ENCODE measurements at regions not wholly inside any gene's neighbourhood (a gene's known extent, or its start where the extent isn't known, plus 50 kb on each side); places are given as distances from the start of the nearest gene placed in this dataset.

DNA sequence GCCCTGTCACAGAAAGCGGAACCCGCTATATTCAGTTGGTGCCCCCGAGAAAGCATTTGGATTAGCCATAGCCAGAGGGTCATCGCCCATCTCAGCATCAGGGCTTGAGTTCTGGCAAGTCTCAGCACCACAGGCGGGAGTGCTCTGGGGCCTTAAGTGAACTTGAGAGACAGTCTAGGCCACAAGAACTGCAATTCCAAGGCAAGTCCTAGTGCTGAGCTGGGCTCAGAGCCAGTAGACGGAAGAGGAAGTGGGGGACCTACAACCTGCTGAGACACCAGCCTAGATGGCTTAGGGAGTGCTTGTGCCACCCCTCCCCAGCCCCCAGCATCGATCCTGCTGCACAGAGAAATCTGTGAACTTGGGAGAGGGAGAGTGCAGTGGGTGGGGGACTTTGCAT, 594.9 kb downstream of the CCDC171 start:
- POLR2A ChIA-PET, result no interaction called here
- no peak for DNase-seq (ENCODE audit: low read depth, low spot score)
- TF ChIP-seq, protein P1, sequence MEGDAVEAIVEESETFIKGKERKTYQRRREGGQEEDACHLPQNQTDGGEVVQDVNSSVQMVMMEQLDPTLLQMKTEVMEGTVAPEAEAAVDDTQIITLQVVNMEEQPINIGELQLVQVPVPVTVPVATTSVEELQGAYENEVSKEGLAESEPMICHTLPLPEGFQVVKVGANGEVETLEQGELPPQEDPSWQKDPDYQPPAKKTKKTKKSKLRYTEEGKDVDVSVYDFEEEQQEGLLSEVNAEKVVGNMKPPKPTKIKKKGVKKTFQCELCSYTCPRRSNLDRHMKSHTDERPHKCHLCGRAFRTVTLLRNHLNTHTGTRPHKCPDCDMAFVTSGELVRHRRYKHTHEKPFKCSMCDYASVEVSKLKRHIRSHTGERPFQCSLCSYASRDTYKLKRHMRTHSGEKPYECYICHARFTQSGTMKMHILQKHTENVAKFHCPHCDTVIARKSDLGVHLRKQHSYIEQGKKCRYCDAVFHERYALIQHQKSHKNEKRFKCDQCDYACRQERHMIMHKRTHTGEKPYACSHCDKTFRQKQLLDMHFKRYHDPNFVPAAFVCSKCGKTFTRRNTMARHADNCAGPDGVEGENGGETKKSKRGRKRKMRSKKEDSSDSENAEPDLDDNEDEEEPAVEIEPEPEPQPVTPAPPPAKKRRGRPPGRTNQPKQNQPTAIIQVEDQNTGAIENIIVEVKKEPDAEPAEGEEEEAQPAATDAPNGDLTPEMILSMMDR (IDR thresholded peaks at IDR 0.05; ENCODE audit: insufficient read depth, low read length, missing control alignments), result no peak
- no peak overlapping the region for H3K4me3 ChIP-seq (ENCODE audit: low read depth, low read length)
- CTCF ChIA-PET, result no interaction called here

DNA sequence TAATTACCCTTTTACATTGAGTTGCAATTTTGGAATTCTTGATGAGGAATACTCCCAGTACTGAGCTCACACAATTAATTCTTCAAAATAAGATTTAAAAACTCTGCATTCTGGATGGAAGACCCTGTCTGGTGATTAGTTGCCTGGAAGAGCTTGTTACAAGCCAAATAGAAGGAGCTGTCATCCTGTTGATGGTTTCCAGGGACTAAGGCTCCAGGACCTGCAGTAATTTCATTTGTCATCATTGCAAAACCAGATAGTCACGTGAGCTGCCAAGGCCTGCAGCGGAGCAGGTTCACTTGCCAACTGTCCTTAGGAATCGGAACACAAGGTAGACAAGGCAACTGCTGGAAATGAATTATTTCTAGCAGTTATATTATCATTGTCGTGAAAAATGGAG, 597.7 kb downstream of the CCDC171 start:
- TF ChIP-seq, protein P1 (IDR thresholded peaks at IDR 0.05; ENCODE audit: insufficient read depth, low read length, missing control alignments), result no peak
- DNase-seq (ENCODE audit: low read depth, low spot score), result no peak
- ChIA-PET CTCF (interaction anchor here (1.6 kb wide), 1 partner anchor 17 kb away, joined by 8 read pairs; no protein-coding TSS in a partner anchor), POLR2A (no interaction called here)
- H3K4me3 ChIP-seq (ENCODE audit: low read depth, low read length), result no peak overlapping the region

DNA sequence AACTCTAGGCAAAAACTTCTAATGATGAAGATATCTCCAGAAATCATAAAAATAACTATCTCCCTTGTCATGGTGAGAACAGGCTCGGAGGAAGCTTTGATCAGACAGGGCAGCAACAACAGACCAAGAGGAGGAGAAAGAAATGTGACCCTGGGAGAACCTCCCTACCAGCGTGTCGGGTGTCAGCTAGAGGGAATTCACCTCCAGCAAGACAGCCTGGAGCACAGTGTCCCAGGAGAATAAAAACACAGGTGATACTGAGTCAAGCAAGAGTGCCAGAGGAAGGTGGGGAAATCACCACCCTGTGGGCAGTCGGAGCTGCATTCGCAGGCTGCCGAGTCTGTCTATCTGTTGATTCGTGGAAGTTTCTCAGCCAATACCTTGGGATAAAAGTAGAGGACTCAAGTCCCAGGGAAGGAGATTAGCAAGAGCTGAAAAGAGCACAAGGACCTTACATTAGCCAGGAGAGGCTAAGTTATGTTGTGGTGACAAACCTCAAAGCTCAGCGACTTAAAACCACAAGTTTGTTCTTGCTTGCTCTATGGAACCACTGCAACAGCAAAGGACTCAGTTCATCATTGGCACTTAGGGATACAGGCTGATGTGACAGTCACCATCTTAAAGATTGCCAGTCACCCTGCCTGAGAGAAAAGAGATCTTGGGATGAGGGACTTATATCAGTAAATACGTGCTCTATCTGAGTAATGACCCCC, 598.3 kb downstream of the CCDC171 start:
- TF ChIP-seq, protein P1 (IDR thresholded peaks at IDR 0.05; ENCODE audit: insufficient read depth, low read length, missing control alignments), result no peak
- no peak for DNase-seq (ENCODE audit: low read depth, low spot score)
- POLR2A ChIA-PET, result no interaction called here
- CTCF ChIA-PET, result interaction anchor here (1.6 kb wide), 1 partner anchor 17 kb away, joined by 8 read pairs; no protein-coding TSS in a partner anchor
- no peak overlapping the region for H3K4me3 ChIP-seq (ENCODE audit: low read depth, low read length)

DNA sequence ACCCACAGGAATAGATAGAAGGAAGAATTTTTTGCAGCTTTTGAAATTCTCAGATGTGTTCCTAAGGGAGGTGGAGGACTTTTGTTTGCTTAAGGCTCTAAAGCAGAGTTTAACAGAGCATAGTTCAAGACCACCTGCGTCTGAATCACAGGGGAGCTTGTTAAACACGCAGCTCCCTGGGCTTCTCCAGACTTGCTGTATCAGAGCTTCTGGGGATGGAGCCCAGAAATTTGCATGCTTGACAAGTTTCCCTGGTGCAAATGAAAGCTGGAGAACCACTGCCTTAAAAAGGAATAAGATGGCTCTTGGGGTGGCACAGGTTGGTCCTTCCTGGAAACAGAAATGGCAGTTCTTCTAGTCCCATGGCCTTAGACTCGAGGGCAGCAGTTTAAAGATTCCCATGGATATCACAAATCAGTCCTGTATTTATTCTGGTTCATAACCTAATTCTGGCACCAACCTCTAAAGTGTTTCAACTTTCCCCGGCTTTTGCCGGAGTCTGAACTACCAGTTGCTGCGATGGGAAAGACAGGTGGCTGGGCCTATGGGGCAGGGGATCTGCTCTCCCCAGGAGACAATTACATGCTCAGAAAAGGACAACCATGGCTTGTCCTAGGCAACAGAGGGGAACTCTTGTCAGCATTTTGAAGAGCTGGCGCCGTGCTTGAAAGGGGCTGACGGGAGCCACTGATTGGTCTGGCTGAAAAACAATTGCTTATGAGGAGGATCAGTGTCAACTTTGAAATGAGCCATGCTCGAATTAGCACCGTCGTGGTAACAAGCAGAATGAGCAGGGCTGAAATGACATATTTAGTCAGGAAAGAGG, 599.6 kb downstream of the CCDC171 start:
- no peak for DNase-seq (ENCODE audit: low read depth, low spot score)
- POLR2A ChIA-PET, result no interaction called here
- CTCF ChIA-PET, result no interaction called here
- TF ChIP-seq, protein P1 (IDR thresholded peaks at IDR 0.05; ENCODE audit: insufficient read depth, low read length, missing control alignments), result no peak
- H3K4me3 ChIP-seq (ENCODE audit: low read depth, low read length), result no peak overlapping the region

DNA sequence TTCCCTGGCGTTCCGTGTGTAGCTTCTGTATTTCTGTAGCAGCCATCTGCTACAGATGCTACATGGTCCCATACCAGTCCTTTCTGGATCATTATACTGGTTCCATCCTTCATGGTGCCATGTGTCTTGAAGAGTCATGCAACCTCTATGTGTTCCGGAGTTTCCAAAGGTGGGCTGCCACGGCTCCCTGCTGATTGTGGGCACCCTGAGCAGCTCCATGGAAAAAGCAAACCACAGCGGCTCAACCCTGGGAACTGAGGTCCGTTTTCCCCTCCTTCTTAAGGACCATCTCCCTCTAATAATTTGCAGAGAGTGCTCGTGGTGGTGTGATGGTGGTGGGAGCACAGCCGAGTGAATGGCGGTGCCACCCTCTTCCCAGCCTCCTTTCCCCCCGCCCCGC, 600.4 kb downstream of the CCDC171 start:
- CTCF ChIA-PET, result no interaction called here
- DNase-seq (ENCODE audit: low read depth, low spot score), result no peak
- H3K4me3 ChIP-seq (ENCODE audit: low read depth, low read length), result no peak overlapping the region
- POLR2A ChIA-PET, result no interaction called here
- TF ChIP-seq, protein P1 (IDR thresholded peaks at IDR 0.05; ENCODE audit: insufficient read depth, low read length, missing control alignments), result no peak

DNA sequence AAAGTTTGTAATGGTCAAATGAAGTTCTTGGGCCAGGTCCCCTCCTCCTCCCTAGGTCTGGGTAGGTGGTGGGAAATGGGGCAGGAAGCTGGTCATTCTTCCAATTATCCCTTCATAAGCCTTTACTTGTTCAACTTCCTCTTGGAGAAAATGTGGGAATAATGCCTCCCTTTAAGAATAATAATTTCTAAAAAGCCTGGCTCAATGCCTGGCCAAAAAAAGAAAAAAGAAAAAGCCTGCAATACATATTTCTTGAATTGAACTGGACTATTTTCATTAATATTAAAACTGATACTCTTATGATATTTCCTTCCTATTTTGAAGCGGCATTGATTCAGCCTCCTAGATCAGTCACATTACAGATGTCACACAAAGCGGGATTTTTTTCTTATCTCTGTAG, 600.9 kb downstream of the CCDC171 start:
- DNase-seq (ENCODE audit: low read depth, low spot score), result no peak
- ChIA-PET CTCF (interaction anchor here (1.4 to 1.7 kb wide), 2 partner anchors 9 to 19 kb away, joined by 3 to 5 read pairs; no protein-coding TSS in a partner anchor), POLR2A (no interaction called here)
- no peak overlapping the region for H3K4me3 ChIP-seq (ENCODE audit: low read depth, low read length)
- TF ChIP-seq, protein P1 (IDR thresholded peaks at IDR 0.05; ENCODE audit: insufficient read depth, low read length, missing control alignments), result no peak

Data from AG04449 (cell line).